Fibroblast of the aortic adventitia (primary cell): ENCODE measurements at regions not wholly inside any gene's neighbourhood (a gene's known extent, or its start where the extent isn't known, plus 50 kb on each side); places are given as distances from the start of the nearest gene placed in this dataset.
A peak's percentile ranks its signal among the peaks of the same experiment; 100 is the strongest.

ENCODE experiments used
- DNase-seq: peaks from one replicate; pipeline ENCODE4 v3.0.0-alpha.2; 2010; ENCODE audit warnings: low read depth
- H3K4me3 ChIP-seq: 2 replicates; pipeline ENCODE4 v1.5.1; 2011; ENCODE audit warnings: low read depth, mild to moderate bottlenecking, control low read depth, low read length, moderate library complexity
- CTCF ChIP-seq: IDR thresholded peaks from 2 replicates; pipeline ENCODE4 v1.5.1; 2011; ENCODE audit warnings: mild to moderate bottlenecking, low read length, control low read depth, inconsistent platforms; ENCODE audit not compliant: insufficient read depth

DNA sequence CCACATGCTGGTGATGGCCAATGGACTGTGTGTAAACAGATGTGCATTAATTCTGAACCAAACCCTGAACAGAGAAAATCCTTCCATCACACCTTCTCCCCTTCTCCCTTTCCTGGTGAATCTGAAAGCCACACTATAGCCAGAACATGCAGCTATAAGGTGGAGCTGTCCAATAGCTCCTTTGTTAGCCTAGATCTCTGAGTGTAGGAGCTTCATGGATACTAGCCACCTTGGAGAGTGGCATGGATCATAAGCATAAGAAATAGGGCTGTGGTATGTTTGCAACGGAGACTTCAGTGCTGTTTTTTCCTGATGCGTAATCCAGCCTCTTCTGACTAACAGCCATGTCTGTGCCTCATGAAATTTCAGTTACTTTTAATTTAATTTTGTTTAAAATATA lies 364.5 kb downstream of the BTG1 start:
- no peak overlapping the region for H3K4me3 ChIP-seq
- DNase-seq = peak; percentile 32
- no peak for TF ChIP-seq CTCF

- peak; percentile 82 for DNase-seq
- no peak overlapping the region for H3K4me3 ChIP-seq
- no peak for TF ChIP-seq CTCF
Measured at GRCh38 chr12:91778938-91779400, 366.7 kb downstream of the BTG1 start.

DNA sequence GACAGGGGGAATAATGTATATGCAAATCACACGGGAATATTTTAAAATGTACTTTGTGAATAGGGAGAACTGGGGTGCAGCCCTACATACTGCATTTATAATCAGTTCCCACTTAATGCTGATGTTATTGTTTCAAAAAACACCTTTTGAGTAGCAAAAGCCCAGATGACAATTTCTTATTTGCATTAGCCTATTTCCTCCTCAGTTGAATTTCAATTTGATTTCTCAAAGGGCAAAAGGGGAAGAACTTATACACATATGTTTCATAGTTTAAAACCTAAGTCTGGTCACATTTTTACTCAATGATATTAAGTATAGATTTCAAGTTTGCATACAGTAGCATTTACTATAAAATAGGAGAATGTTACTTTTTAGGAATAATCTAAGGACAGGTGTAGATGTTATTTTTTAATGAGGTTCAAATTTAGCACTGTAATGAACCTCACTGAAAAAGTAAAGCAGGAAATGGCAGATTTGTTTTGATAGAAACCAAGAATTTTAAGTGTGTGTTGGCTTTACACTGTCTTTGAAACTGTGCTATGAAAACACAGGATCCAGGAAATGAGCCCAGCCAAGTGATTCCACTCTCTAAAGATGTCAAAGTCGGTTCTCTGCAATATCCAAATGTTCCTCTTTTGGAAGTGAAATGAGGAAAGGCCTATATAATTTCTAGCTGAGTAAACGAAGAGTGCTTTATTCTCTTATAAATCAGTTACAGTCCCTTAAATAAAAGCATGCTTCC lies 367.4 kb downstream of the BTG1 start:
- no peak overlapping the region for H3K4me3 ChIP-seq
- DNase-seq = peak; percentile 9
- no peak for TF ChIP-seq CTCF

DNA sequence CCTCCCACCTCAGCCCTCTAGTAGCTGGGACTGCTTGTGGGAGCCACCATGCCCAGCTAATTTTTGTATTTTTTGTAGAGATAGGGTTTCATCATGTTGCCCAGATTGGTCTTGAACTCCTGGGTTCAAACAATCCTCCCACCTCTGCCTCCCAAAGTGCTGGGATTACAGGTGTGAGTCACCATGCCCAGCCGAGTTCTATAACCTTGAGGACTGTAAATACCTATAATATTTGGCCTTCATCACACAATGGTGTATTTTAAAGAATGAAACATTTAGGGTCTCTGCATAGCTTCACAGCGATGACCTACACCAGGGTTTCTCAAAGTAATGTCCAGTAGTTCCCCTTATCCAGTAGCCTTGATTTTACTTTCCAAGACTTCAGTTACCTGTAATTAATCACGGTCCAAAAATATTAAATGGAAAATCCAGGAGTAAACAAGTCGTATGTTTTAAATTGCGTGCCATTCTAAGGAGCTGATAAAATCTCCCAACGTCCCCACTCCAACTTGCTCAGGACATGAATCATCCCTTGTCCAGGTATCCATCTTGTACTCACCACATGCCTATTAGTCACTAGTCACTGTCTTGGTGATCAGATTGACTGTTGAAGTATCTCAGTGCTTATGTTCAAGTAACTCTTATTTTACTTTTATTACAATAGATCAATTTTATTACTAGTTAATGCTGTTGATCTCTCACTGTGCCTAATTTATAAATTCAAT lies 368.2 kb downstream of the BTG1 start:
- no peak for TF ChIP-seq CTCF
- H3K4me3 ChIP-seq = no peak overlapping the region
- DNase-seq = no peak

- H3K4me3 ChIP-seq = peak overlapping the region; percentile 1
- TF ChIP-seq CTCF = no peak
- peak; percentile 78 for DNase-seq
Measured at GRCh38 chr12:91774434-91774921, 371.2 kb downstream of the BTG1 start.

DNA sequence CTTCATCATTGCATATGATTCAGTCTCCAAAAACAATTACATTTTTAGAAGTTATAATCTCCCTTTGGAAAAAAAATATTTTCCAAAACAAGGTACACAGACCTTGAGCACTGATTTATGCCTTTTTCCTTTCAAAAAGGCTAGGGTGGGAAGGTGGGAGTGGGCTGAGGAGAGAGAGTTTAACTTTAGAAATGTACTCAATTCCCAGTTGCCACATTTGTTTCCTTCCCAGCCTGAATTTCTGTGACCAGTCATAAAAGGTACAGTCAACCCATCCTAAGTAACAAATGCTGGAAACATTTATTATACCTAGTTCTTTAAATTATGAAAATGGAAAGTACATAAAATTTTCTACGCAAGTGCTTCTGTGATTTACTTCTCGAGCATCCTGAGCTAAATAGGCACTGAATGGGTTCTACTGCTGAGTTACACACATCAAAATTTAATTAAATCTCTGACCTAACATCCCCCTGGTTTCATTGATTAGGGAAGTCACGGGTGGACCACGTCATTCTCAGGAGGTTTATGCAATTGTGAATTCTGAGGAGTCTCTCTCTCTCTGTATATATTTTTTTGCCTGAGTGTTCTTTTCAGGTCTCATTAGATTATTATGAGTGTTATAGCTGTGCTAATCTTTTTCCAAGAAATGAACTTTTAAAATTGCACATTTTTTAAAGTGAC lies 371.8 kb downstream of the BTG1 start:
- peak; percentile 15 for DNase-seq
- TF ChIP-seq CTCF = no peak
- peak overlapping the region; percentile 1 for H3K4me3 ChIP-seq
